HEK293 (cell line): ENCODE measurements at regions not wholly inside any gene's neighbourhood (a gene's known extent, or its start where the extent isn't known, plus 50 kb on each side); places are given as distances from the start of the nearest gene placed in this dataset.

Experiments
- CTCF ChIA-PET: fragments of 350-600 bp; formaldehyde crosslinking; extraction: SDS; loops from one replicate; lab custom pipeline; 2021; ENCODE audit warnings: antibody characterized with exemption; lab: Yijun Ruan, JAX
- POLR2A ChIA-PET: fragments of 300-600 bp; formaldehyde crosslinking; extraction: SDS; loops from one replicate; lab custom pipeline; 2020; ENCODE audit warnings: antibody characterized with exemption, inconsistent platforms; lab: Yijun Ruan, JAX
- H3K27ac ChIP-seq: fragments of 200-500 bp; sonication (Bioruptor generic); 2 replicates; pipeline ENCODE4 v1.5.1; 2014; ENCODE audit warnings: low read depth, low read length, control low read depth, inconsistent platforms; ENCODE audit errors: extremely low read depth
- H3K36me3 ChIP-seq, 2 experiments: fragments of 200-500 bp in 1 of 2; sonication (Bioruptor generic) in 1 of 2; 1 replicate in 1 of 2; 2 replicates in 1 of 2; pipeline ENCODE4 v1.5.1; 2014 to 2017; ENCODE audit warnings: inconsistent platforms in 2 of 2, low read length in 2 of 2; ENCODE audit not compliant: control insufficient read depth in 2 of 2, insufficient read depth in 1 of 2
- H3K4me1 ChIP-seq: fragments of 200-500 bp; sonication (Bioruptor generic); 2 replicates; pipeline ENCODE4 v1.5.1; 2014; ENCODE audit warnings: mild to moderate bottlenecking, low read length, inconsistent platforms; ENCODE audit not compliant: control insufficient read depth, insufficient read depth
- H3K4me3 ChIP-seq: 2 replicates; pipeline ENCODE4 v1.5.1; 2011; ENCODE audit warnings: low read depth, mild to moderate bottlenecking, control low read depth, low read length, moderate library complexity
- H3K9me3 ChIP-seq: fragments of 200-500 bp; sonication (Bioruptor generic); 2 replicates; pipeline ENCODE4 v1.5.1; 2014; ENCODE audit warnings: low read depth, low read length, inconsistent platforms; ENCODE audit not compliant: control insufficient read depth, insufficient read depth
- FEZF1 ChIP-seq: fragments of 450-650 bp; formaldehyde crosslinking; IDR thresholded peaks from 2 replicates; pipeline ENCODE4 v1.5.1; 2016; ENCODE audit warnings: missing biosample characterization, missing genetic modification characterization
- PRDM1 ChIP-seq: fragments of 450-650 bp; formaldehyde crosslinking; IDR thresholded peaks from 2 replicates; pipeline ENCODE4; 2016; ENCODE audit warnings: missing biosample characterization, missing genetic modification characterization
- SCRT2 ChIP-seq: fragments of 450-650 bp; formaldehyde crosslinking; IDR thresholded peaks from 2 replicates; pipeline ENCODE4 v1.5.1; 2016; ENCODE audit warnings: missing biosample characterization, missing genetic modification characterization
- ZNF133 ChIP-seq: fragments of 450-650 bp; formaldehyde crosslinking; IDR thresholded peaks from 2 replicates; pipeline ENCODE4 v1.5.1; 2016; ENCODE audit warnings: missing biosample characterization, missing genetic modification characterization
- ZNF146 ChIP-seq: fragments of 450-650 bp; formaldehyde crosslinking; IDR thresholded peaks from 2 replicates; pipeline ENCODE4 v1.5.1; 2016; ENCODE audit warnings: missing biosample characterization, missing genetic modification characterization
- ZNF239 ChIP-seq: fragments of 450-650 bp; formaldehyde crosslinking; IDR thresholded peaks from 2 replicates; pipeline ENCODE4 v1.5.1; 2016; ENCODE audit warnings: missing biosample characterization, missing genetic modification characterization
- ZNF354C ChIP-seq: fragments of 450-650 bp; formaldehyde crosslinking; IDR thresholded peaks from 2 replicates; pipeline ENCODE4 v1.5.1; 2016; ENCODE audit warnings: missing biosample characterization, missing genetic modification characterization, low read depth, borderline replicate concordance
- ZNF449 ChIP-seq: fragments of 450-650 bp; formaldehyde crosslinking; IDR thresholded peaks from 2 replicates; pipeline ENCODE4 v1.5.1; 2017; ENCODE audit warnings: missing biosample characterization, mild to moderate bottlenecking, missing genetic modification characterization, moderate library complexity
- ZNF514 ChIP-seq: fragments of 450-650 bp; formaldehyde crosslinking; IDR thresholded peaks from 2 replicates; pipeline ENCODE4 v1.5.1; 2016; ENCODE audit warnings: missing biosample characterization, missing genetic modification characterization
- ZNF707 ChIP-seq: fragments of 450-650 bp; formaldehyde crosslinking; IDR thresholded peaks from 2 replicates; pipeline ENCODE4 v1.5.1; 2016; ENCODE audit warnings: missing biosample characterization, missing genetic modification characterization
- ZNF792 ChIP-seq: fragments of 450-650 bp; formaldehyde crosslinking; IDR thresholded peaks from 2 replicates; pipeline ENCODE4 v1.5.1; 2016; ENCODE audit warnings: missing biosample characterization, missing genetic modification characterization
- TF ChIP-seq, protein P1 (sequence below): fragments of 450-650 bp; formaldehyde crosslinking; conservative IDR thresholded peaks from 2 replicates; pipeline ENCODE4 v1.5.1; 2016; ENCODE audit warnings: low read depth, missing biosample characterization, missing genetic modification characterization
- TF ChIP-seq, protein P2 (sequence below): fragments of 450-650 bp; formaldehyde crosslinking; IDR thresholded peaks from 2 replicates; pipeline ENCODE4 v1.5.1; 2016; ENCODE audit warnings: missing biosample characterization, missing genetic modification characterization, low read depth
- TF ChIP-seq, protein P3 (sequence below): fragments of 450-650 bp; formaldehyde crosslinking; IDR thresholded peaks from 2 replicates; pipeline ENCODE4 v1.5.1; 2017; ENCODE audit warnings: missing biosample characterization, missing genetic modification characterization
- TF ChIP-seq, protein P4 (sequence below): fragments of 450-650 bp; formaldehyde crosslinking; IDR thresholded peaks from 2 replicates; pipeline ENCODE4 v1.5.1; 2016; ENCODE audit warnings: missing biosample characterization, missing genetic modification characterization

- TF ChIP-seq, protein P1, sequence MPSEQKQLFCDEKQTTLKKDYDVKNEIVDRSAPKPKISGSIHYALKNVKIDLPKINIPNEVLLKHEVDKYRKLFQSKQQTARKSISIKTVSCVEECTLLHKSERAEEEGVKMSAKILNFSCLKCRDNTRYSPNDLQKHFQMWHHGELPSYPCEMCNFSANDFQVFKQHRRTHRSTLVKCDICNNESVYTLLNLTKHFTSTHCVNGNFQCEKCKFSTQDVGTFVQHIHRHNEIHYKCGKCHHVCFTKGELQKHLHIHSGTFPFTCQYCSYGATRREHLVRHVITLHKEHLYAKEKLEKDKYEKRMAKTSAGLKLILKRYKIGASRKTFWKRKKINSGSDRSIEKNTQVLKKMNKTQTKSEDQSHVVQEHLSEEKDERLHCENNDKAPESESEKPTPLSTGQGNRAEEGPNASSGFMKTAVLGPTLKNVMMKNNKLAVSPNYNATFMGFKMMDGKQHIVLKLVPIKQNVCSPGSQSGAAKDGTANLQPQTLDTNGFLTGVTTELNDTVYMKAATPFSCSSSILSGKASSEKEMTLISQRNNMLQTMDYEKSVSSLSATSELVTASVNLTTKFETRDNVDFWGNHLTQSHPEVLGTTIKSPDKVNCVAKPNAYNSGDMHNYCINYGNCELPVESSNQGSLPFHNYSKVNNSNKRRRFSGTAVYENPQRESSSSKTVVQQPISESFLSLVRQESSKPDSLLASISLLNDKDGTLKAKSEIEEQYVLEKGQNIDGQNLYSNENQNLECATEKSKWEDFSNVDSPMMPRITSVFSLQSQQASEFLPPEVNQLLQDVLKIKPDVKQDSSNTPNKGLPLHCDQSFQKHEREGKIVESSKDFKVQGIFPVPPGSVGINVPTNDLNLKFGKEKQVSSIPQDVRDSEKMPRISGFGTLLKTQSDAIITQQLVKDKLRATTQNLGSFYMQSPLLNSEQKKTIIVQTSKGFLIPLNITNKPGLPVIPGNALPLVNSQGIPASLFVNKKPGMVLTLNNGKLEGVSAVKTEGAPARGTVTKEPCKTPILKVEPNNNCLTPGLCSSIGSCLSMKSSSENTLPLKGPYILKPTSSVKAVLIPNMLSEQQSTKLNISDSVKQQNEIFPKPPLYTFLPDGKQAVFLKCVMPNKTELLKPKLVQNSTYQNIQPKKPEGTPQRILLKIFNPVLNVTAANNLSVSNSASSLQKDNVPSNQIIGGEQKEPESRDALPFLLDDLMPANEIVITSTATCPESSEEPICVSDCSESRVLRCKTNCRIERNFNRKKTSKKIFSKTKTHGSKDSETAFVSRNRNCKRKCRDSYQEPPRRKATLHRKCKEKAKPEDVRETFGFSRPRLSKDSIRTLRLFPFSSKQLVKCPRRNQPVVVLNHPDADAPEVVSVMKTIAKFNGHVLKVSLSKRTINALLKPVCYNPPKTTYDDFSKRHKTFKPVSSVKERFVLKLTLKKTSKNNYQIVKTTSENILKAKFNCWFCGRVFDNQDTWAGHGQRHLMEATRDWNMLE (tag by site-specific recombination) = no peak
These were observed 1585.3 kb upstream of the AGA start (continued) for GRCh38 chr4:179027569-179027968.

DNA sequence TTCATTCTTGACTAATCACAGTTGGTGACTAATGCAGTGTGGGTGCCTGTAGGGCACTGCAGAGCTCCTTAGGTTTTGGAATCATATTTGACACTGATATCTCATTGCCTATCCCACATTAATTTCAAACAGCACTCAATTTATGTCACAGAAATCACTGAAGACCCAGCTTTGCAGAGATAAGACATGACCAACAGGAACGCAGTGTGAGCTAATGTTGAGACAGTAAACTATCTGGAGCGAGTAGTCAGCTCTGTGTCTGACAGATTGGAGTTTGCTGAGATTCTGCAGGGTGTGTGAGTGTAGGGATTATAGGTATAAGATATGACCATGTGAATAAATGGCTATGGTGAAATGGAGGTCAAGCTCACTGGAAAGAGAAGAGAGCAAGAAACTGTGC lies 1586.1 kb upstream of the AGA start:
- POLR2A ChIA-PET = no interaction called here
- no peak overlapping the region for H3K27ac ChIP-seq
- no peaks in the 10 kb centered on the region for H3K4me1 ChIP-seq
- no peak overlapping the region for H3K4me3 ChIP-seq
- no peaks in the 10 kb centered on the region for H3K36me3 ChIP-seq
- no peak for TF ChIP-seq PRDM1
- TF ChIP-seq ZNF792 (tag by site-specific recombination) = no peak
- no peak for TF ChIP-seq ZNF514 (tag by site-specific recombination)
- TF ChIP-seq ZNF239 (tag by site-specific recombination) = no peak
- TF ChIP-seq, protein P2, sequence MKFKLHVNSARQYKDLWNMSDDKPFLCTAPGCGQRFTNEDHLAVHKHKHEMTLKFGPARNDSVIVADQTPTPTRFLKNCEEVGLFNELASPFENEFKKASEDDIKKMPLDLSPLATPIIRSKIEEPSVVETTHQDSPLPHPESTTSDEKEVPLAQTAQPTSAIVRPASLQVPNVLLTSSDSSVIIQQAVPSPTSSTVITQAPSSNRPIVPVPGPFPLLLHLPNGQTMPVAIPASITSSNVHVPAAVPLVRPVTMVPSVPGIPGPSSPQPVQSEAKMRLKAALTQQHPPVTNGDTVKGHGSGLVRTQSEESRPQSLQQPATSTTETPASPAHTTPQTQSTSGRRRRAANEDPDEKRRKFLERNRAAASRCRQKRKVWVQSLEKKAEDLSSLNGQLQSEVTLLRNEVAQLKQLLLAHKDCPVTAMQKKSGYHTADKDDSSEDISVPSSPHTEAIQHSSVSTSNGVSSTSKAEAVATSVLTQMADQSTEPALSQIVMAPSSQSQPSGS (tag by site-specific recombination) = no peak
- TF ChIP-seq, all 188 proteins: peak for 0
- CTCF ChIA-PET = no interaction called here
- no peaks in the 10 kb centered on the region for H3K9me3 ChIP-seq

- CTCF ChIA-PET = no interaction called here
- no peak overlapping the region for H3K27ac ChIP-seq
- H3K4me1 ChIP-seq = no peaks in the 10 kb centered on the region
- no peaks in the 10 kb centered on the region for H3K36me3 ChIP-seq
- H3K9me3 ChIP-seq = no peaks in the 10 kb centered on the region
- TF ChIP-seq, protein P3, sequence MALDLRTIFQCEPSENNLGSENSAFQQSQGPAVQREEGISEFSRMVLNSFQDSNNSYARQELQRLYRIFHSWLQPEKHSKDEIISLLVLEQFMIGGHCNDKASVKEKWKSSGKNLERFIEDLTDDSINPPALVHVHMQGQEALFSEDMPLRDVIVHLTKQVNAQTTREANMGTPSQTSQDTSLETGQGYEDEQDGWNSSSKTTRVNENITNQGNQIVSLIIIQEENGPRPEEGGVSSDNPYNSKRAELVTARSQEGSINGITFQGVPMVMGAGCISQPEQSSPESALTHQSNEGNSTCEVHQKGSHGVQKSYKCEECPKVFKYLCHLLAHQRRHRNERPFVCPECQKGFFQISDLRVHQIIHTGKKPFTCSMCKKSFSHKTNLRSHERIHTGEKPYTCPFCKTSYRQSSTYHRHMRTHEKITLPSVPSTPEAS (tag by site-specific recombination) = no peak
- TF ChIP-seq ZNF707 (tag by site-specific recombination) (no peak), ZNF354C (no peak), ZNF449 (tag by site-specific recombination) (no peak), SCRT2 (tag by site-specific recombination) (no peak), ZNF146 (tag by site-specific recombination) (no peak), FEZF1 (tag by site-specific recombination) (no peak), ZNF133 (tag by site-specific recombination) (no peak), ZNF792 (tag by site-specific recombination) (no peak)
- TF ChIP-seq, protein P4, sequence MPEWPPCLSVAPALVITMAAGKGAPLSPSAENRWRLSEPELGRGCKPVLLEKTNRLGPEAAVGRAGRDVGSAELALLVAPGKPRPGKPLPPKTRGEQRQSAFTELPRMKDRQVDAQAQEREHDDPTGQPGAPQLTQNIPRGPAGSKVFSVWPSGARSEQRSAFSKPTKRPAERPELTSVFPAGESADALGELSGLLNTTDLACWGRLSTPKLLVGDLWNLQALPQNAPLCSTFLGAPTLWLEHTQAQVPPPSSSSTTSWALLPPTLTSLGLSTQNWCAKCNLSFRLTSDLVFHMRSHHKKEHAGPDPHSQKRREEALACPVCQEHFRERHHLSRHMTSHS (tag by site-specific recombination) = no peak
- TF ChIP-seq, all 188 proteins: peak for 0
- no peak overlapping the region for H3K4me3 ChIP-seq
- POLR2A ChIA-PET = no interaction called here
These were observed 1587.4 kb upstream of the AGA start for GRCh38 chr4:179029683-179030082.
